Vagina (tissue), 2 donors: ENCODE measurements at regions not wholly inside any gene's neighbourhood (a gene's known extent, or its start where the extent isn't known, plus 50 kb on each side); places are given as distances from the start of the nearest gene placed in this dataset.

ENCODE experiments used
- DNase-seq, 2 donors: peaks; one replicate each; pipeline ENCODE4 v3.0.0-alpha.2; 2017; ENCODE audit errors: extremely low spot score in 2 of 2
- H3K27ac ChIP-seq: fragments of 200-600 bp; sonication (generic); one replicate; pipeline ENCODE4 v1.5.1; 2019
- H3K27me3 ChIP-seq: fragments of 200-600 bp; sonication (generic); one replicate; pipeline ENCODE4 v1.5.1; 2019
- H3K36me3 ChIP-seq, 2 donors: fragments of 200-600 bp; sonication (generic); one replicate each; pipeline ENCODE4 v1.5.1; 2017 to 2019
- H3K4me1 ChIP-seq: fragments of 200-600 bp; sonication (generic); one replicate; pipeline ENCODE4 v1.5.1; 2019
- H3K4me3 ChIP-seq, 2 donors: fragments of 200-600 bp; sonication (generic); 1 replicate in 1 of 2; 2 replicates in 1 of 2; pipeline ENCODE4 v1.5.1; 2016 to 2019
- H3K9me3 ChIP-seq: fragments of 200-600 bp; sonication (generic); one replicate; pipeline ENCODE4 v1.5.1; 2019
- CTCF ChIP-seq, 3 experiments: fragments of 450-650 bp in 2 of 3; fragments of 200-600 bp in 1 of 3; sonication (generic) in 1 of 3; IDR thresholded peaks; one replicate each; pipeline ENCODE4 v1.5.1; 2017 to 2019; ENCODE audit warnings: antibody characterized with exemption in 3 of 3, mild to moderate bottlenecking in 2 of 3, moderate library complexity in 2 of 3
- POLR2A ChIP-seq, 2 donors: fragments of 450-650 bp; IDR thresholded peaks; one replicate each; pipeline ENCODE4 v1.6.1; 2017; ENCODE audit warnings: antibody characterized with exemption in 2 of 2, mild to moderate bottlenecking in 2 of 2, moderate library complexity in 2 of 2
- POLR2AphosphoS5 ChIP-seq, 2 donors: sonication (generic); formaldehyde crosslinking; IDR thresholded peaks; one replicate each; pipeline ENCODE4 v1.9.0; 2017; ENCODE audit warnings: antibody characterized with exemption in 2 of 2, mild to moderate bottlenecking in 2 of 2, low read depth in 1 of 2; ENCODE audit not compliant: insufficient read depth in 1 of 2
- intact Hi-C: fragments of 100-400 bp; cut with DNase I; formaldehyde crosslinking; loops from one replicate; pipeline ENCODE4 v1.15.1; 2023

GRCh38 chr16:86227041-86227440 lies 283.3 kb upstream of the FOXF1 start:
- H3K27me3 ChIP-seq: no peaks in the 10 kb centered on the region
- no peak overlapping the region for H3K27ac ChIP-seq
- TF ChIP-seq CTCF (IDR thresholded peaks at IDR 0.05) (no peak), POLR2A (IDR thresholded peaks at IDR 0.05) (no peak), POLR2AphosphoS5 (IDR thresholded peaks at IDR 0.05; ENCODE audit: insufficient read depth in 1 of 2, low read depth in 1 of 2) (no peak)
- H3K4me3 ChIP-seq: no peak overlapping the region
- peaks cover 8% of the 10 kb centered on the region for H3K4me1 ChIP-seq
- H3K36me3 ChIP-seq: no peaks in the 10 kb centered on the region
- no peaks in the 10 kb centered on the region for H3K9me3 ChIP-seq
- intact Hi-C loops: loop anchor here (10.0 kb wide), 1 partner anchor 118 kb away; no protein-coding TSS in a partner anchor
- DNase-seq: no peak

- Histone ChIP-seq H3K27me3 (no peaks in the 10 kb centered on the region), H3K36me3 (no peaks in the 10 kb centered on the region), H3K4me3 (no peak overlapping the region), H3K27ac (no peak overlapping the region), H3K9me3 (no peaks in the 10 kb centered on the region), H3K4me1 (peaks cover 8% of the 10 kb centered on the region)
- DNase-seq: no peak
- peak in 1 of 2 donors; percentile 18 for TF ChIP-seq POLR2AphosphoS5 (IDR thresholded peaks at IDR 0.05; ENCODE audit: insufficient read depth in 1 of 2, low read depth in 1 of 2)
- no peak for TF ChIP-seq CTCF (IDR thresholded peaks at IDR 0.05)
- no peak for TF ChIP-seq POLR2A (IDR thresholded peaks at IDR 0.05)
- intact Hi-C loops: loop anchor here (10.0 kb wide), 1 partner anchor 117 kb away; no protein-coding TSS in a partner anchor
These were observed 282.5 kb upstream of the FOXF1 start for GRCh38 chr16:86227801-86228200.

GRCh38 chr16:86228713-86229112 lies 281.6 kb upstream of the FOXF1 start:
- Histone ChIP-seq H3K9me3 (no peaks in the 10 kb centered on the region), H3K4me1 (peaks cover 4% of the 10 kb centered on the region), H3K36me3 (no peaks in the 10 kb centered on the region), H3K27ac (no peak overlapping the region), H3K27me3 (no peaks in the 10 kb centered on the region), H3K4me3 (no peak overlapping the region)
- intact Hi-C loops: loop anchor here (10.0 kb wide), 1 partner anchor 116 kb away; no protein-coding TSS in a partner anchor
- DNase-seq: no peak
- TF ChIP-seq POLR2AphosphoS5 (IDR thresholded peaks at IDR 0.05; ENCODE audit: insufficient read depth in 1 of 2, low read depth in 1 of 2): no peak
- no peak for TF ChIP-seq CTCF (IDR thresholded peaks at IDR 0.05)
- no peak for TF ChIP-seq POLR2A (IDR thresholded peaks at IDR 0.05)

- H3K27ac ChIP-seq: no peak overlapping the region
- H3K4me3 ChIP-seq: no peak overlapping the region
- intact Hi-C loops: loop anchor here (10.0 kb wide), 1 partner anchor 116 kb away; no protein-coding TSS in a partner anchor
- H3K9me3 ChIP-seq: no peaks in the 10 kb centered on the region
- no peak for TF ChIP-seq POLR2AphosphoS5 (IDR thresholded peaks at IDR 0.05; ENCODE audit: insufficient read depth in 1 of 2, low read depth in 1 of 2)
- no peak for TF ChIP-seq CTCF (IDR thresholded peaks at IDR 0.05)
- no peak for TF ChIP-seq POLR2A (IDR thresholded peaks at IDR 0.05)
- no peaks in the 10 kb centered on the region for H3K4me1 ChIP-seq
- H3K36me3 ChIP-seq: no peaks in the 10 kb centered on the region
- H3K27me3 ChIP-seq: no peaks in the 10 kb centered on the region
- no peak for DNase-seq
These were observed 281.0 kb upstream of the FOXF1 start for GRCh38 chr16:86229283-86229682.

- Histone ChIP-seq H3K4me1 (no peaks in the 10 kb centered on the region), H3K36me3 (no peaks in the 10 kb centered on the region), H3K9me3 (no peaks in the 10 kb centered on the region), H3K27me3 (no peaks in the 10 kb centered on the region), H3K27ac (no peak overlapping the region), H3K4me3 (no peak overlapping the region)
- intact Hi-C loops: loop anchor here (10.0 kb wide), 1 partner anchor 115 kb away; no protein-coding TSS in a partner anchor
- no peak for DNase-seq
- TF ChIP-seq POLR2A (IDR thresholded peaks at IDR 0.05) (no peak), CTCF (IDR thresholded peaks at IDR 0.05) (no peak), POLR2AphosphoS5 (IDR thresholded peaks at IDR 0.05; ENCODE audit: insufficient read depth in 1 of 2, low read depth in 1 of 2) (no peak)
These were observed 280.3 kb upstream of the FOXF1 start for GRCh38 chr16:86229866-86230656.
